OCI-LY7 (cell line): ENCODE measurements at regions not wholly inside any gene's neighbourhood (a gene's known extent, or its start where the extent isn't known, plus 50 kb on each side); places are given as distances from the start of the nearest gene placed in this dataset.

Experiments
- BruUV-seq: library from RNA; stranded (reverse); fragments of 400-500 nt; replicated peaks from 2 replicates; lab custom pipeline; 2021; lab: Mats Ljungman, UMichigan
- CTCF ChIA-PET: fragments of 300-600 bp; sonication (Branson Sonifier 250); formaldehyde crosslinking; loops from one replicate; lab custom pipeline; 2022; ENCODE audit warnings: antibody characterized with exemption; ENCODE audit not compliant: unreplicated experiment; lab: Charles Lee
- POLR2A ChIA-PET: fragments of 300-600 bp; sonication (Branson Sonifier 250); formaldehyde crosslinking; loops from one replicate; lab custom pipeline; 2022; ENCODE audit warnings: antibody characterized with exemption; lab: Charles Lee
- DNase-seq: peaks from one replicate; pipeline ENCODE4 v3.0.0-alpha.2; 2015; ENCODE audit warnings: low spot score
- H2AFZ ChIP-seq: fragments of 200-600 bp; sonication (generic), shearing (Covaris generic); 2 replicates; pipeline ENCODE4 v1.6.1; 2014; ENCODE audit warnings: mild to moderate bottlenecking, antibody characterized with exemption, low read length, moderate library complexity
- H3K27ac ChIP-seq: fragments of 200-600 bp; sonication (generic); 2 replicates; pipeline ENCODE4 v1.5.1; 2014; ENCODE audit warnings: mixed run types, low read depth, mild to moderate bottlenecking, moderate library complexity, low read length, inconsistent platforms; ENCODE audit not compliant: poor library complexity, severe bottlenecking
- H3K36me3 ChIP-seq: fragments of 200-600 bp; sonication (generic); 2 replicates; pipeline ENCODE4 v1.6.1; 2014; ENCODE audit warnings: mild to moderate bottlenecking, antibody characterized with exemption, low read length, moderate library complexity, mixed read lengths; ENCODE audit not compliant: insufficient read depth
- H3K4me1 ChIP-seq: fragments of 200-600 bp; sonication (generic); 2 replicates; pipeline ENCODE4 v1.5.1; 2014; ENCODE audit warnings: mild to moderate bottlenecking, low read length; ENCODE audit not compliant: insufficient read depth, poor library complexity, severe bottlenecking
- H3K4me2 ChIP-seq: fragments of 200-600 bp; sonication (generic); 2 replicates; pipeline ENCODE4 v1.6.1; 2014; ENCODE audit warnings: mild to moderate bottlenecking, low read length
- H3K4me3 ChIP-seq: fragments of 200-600 bp; sonication (generic); 2 replicates; pipeline ENCODE4 v1.5.1; 2014; ENCODE audit warnings: mild to moderate bottlenecking, low read depth, low read length; ENCODE audit not compliant: poor library complexity, severe bottlenecking
- H3K79me2 ChIP-seq: fragments of 200-600 bp; sonication (generic); 2 replicates; pipeline ENCODE4 v1.6.1; 2016; ENCODE audit warnings: low read depth, mild to moderate bottlenecking, low read length, moderate library complexity, mixed read lengths; ENCODE audit not compliant: insufficient read depth
- H3K9me2 ChIP-seq: fragments of 200-600 bp; sonication (generic); 2 replicates; pipeline ENCODE4 v1.6.1; 2016; ENCODE audit warnings: mild to moderate bottlenecking, low read length, mixed read lengths; ENCODE audit not compliant: insufficient read depth
- H3K9me3 ChIP-seq: fragments of 200-600 bp; sonication (generic); 2 replicates; pipeline ENCODE4 v1.6.1; 2014; ENCODE audit warnings: mild to moderate bottlenecking, mixed run types, low read length, mixed read lengths
- H4K20me1 ChIP-seq: fragments of 200-600 bp; sonication (generic); 2 replicates; pipeline ENCODE4 v1.6.1; 2014; ENCODE audit warnings: mild to moderate bottlenecking, antibody characterized with exemption, low read length, moderate library complexity, mixed read lengths; ENCODE audit not compliant: insufficient read depth
- CTCF ChIP-seq: fragments of 200-600 bp; sonication (generic); conservative IDR thresholded peaks from 2 replicates; pipeline ENCODE4 v1.5.1; 2014; ENCODE audit warnings: mild to moderate bottlenecking, antibody characterized with exemption, low read length, moderate library complexity, mixed read lengths
- EZH2phosphoT487 ChIP-seq: fragments of 200-600 bp; sonication (generic); IDR thresholded peaks from 2 replicates; pipeline ENCODE4 v1.6.1; 2018; ENCODE audit warnings: low read depth, borderline replicate concordance, mild to moderate bottlenecking, mixed run types, antibody characterized with exemption, low read length, moderate library complexity, mixed read lengths
- intact Hi-C: fragments of 100-400 bp; cut with micrococcal nuclease; formaldehyde crosslinking; loops from one replicate; pipeline ENCODE4 v1.10.0; 2022; ENCODE audit not compliant: unreplicated experiment

GRCh38 chr1:219806020-219806419 is 122.3 kb downstream of the SLC30A10 start:
- H3K79me2 ChIP-seq = no peaks in the 10 kb centered on the region
- BruUV-seq = no TSS peak
- ChIA-PET POLR2A (no interaction called here), CTCF (no interaction called here)
- no peak overlapping the region for H3K4me2 ChIP-seq
- DNase-seq = no peak
- H3K4me1 ChIP-seq = no peaks in the 10 kb centered on the region
- intact Hi-C loops = no loop called here
- no peaks in the 10 kb centered on the region for H3K36me3 ChIP-seq
- H3K9me3 ChIP-seq = no peaks in the 10 kb centered on the region
- H3K27ac ChIP-seq = no peak overlapping the region
- no peaks in the 10 kb centered on the region for H3K9me2 ChIP-seq
- no peaks in the 10 kb centered on the region for H4K20me1 ChIP-seq
- TF ChIP-seq EZH2phosphoT487 (no peak), CTCF (no peak)
- no peak overlapping the region for H3K4me3 ChIP-seq
- H2AFZ ChIP-seq = no peak overlapping the region

DNA sequence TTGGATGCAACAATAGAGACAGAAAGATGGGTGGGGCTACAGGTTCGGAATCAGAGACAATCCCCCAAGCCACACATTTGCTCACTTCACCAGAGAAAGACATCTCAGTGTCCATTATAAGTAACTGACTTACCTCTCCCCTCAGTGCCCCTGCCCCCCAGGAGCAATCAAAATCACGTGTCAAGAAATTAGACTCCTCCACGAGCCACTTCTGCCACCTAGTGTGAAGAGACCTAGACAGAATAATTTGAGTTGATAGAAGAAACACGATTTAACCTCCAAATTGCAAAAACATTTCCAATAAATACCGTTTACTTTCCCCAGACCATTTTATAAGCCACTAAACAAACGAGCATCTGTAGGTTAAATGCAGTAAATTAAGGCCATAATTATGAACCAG is 123.2 kb downstream of the SLC30A10 start:
- no peaks in the 10 kb centered on the region for H3K9me2 ChIP-seq
- H4K20me1 ChIP-seq = no peaks in the 10 kb centered on the region
- no peaks in the 10 kb centered on the region for H3K36me3 ChIP-seq
- H3K4me1 ChIP-seq = no peaks in the 10 kb centered on the region
- no TSS peak for BruUV-seq
- H3K9me3 ChIP-seq = no peaks in the 10 kb centered on the region
- 0 out of 2 replicates have a peak, but pooled peaks have one; percentile 25 for TF ChIP-seq CTCF
- TF ChIP-seq EZH2phosphoT487 = no peak
- H3K27ac ChIP-seq = no peak overlapping the region
- H3K79me2 ChIP-seq = no peaks in the 10 kb centered on the region
- no peak overlapping the region for H2AFZ ChIP-seq
- no peak overlapping the region for H3K4me2 ChIP-seq
- ChIA-PET CTCF (no interaction called here), POLR2A (no interaction called here)
- DNase-seq = no peak
- no peak overlapping the region for H3K4me3 ChIP-seq
- intact Hi-C loops = no loop called here

GRCh38 chr1:219801156-219801820 is 127.1 kb downstream of the SLC30A10 start:
- BruUV-seq = no TSS peak
- CTCF ChIA-PET = no interaction called here

More at GRCh38 chr1:219801156-219801820, 127.1 kb downstream of the SLC30A10 start:
- TF ChIP-seq EZH2phosphoT487 (no peak), CTCF (no peak)
- Histone ChIP-seq H3K4me1 (no peaks in the 10 kb centered on the region), H3K9me3 (no peaks in the 10 kb centered on the region), H3K4me2 (no peak overlapping the region), H2AFZ (no peak overlapping the region), H3K4me3 (no peak overlapping the region), H3K79me2 (no peaks in the 10 kb centered on the region), H3K36me3 (no peaks in the 10 kb centered on the region), H3K9me2 (no peaks in the 10 kb centered on the region), H3K27ac (no peak overlapping the region), H4K20me1 (no peaks in the 10 kb centered on the region)
- POLR2A ChIA-PET = interaction anchor here (0.5 to 0.6 kb wide), 3 partner anchors 70 to 1361 kb away, joined by 3 to 4 read pairs (median 3); no protein-coding TSS in a partner anchor
- intact Hi-C loops = no loop called here
- no peak for DNase-seq
